ENCODE measurements at regions not wholly inside any gene's neighbourhood (a gene's known extent, or its start where the extent isn't known, plus 50 kb on each side); places are given as distances from the start of the nearest gene placed in this dataset.

DNA sequence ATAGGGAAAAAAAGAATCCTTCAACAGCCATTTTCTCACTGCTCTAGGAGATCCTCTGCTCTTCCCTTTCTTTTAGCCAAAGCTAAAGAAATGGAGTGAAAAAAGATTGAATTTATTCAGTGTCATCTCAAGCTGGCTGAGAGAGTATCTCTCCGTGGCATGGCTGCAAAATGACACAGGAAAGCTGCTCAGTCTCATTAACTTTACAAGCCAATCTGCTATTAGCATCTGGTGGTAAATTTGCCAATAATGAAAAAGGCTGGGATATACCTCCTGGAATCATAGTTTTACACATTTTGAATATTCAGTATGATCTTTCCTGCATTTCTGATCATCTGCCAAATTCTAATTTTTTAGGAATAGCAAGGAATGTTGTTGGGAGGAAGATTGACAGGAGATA, 176.8 kb upstream of the CHRM3 start:
- TF ChIP-seq CTCF (IDR thresholded peaks at IDR 0.05): no peak
- TF ChIP-seq POLR2A (IDR thresholded peaks at IDR 0.05): no peak
